ENCODE measurements at regions not wholly inside any gene's neighbourhood (a gene's known extent, or its start where the extent isn't known, plus 50 kb on each side); places are given as distances from the start of the nearest gene placed in this dataset.

GRCh38 chr2:163370169-163370886, 365.5 kb downstream of the FIGN start:
- H3K4me1 ChIP-seq (ENCODE audit: low read depth, poor library complexity, severe bottlenecking): no peaks in the 10 kb centered on the region
- no peak overlapping the region for H3K4me3 ChIP-seq (IDR thresholded peaks at IDR 0.05; ENCODE audit: insufficient read depth, low read depth, low read length)
- H4K20me1 ChIP-seq (ENCODE audit: insufficient read depth): no peaks in the 10 kb centered on the region
- no peak overlapping the region for H3K4me2 ChIP-seq
- no peaks in the 10 kb centered on the region for H3K27me3 ChIP-seq (ENCODE audit: insufficient read depth, low read depth)
- no peak overlapping the region for H3K27ac ChIP-seq
- no peaks in the 10 kb centered on the region for H3K36me3 ChIP-seq (ENCODE audit: insufficient read depth)
- no peaks in the 10 kb centered on the region for H3K79me2 ChIP-seq (ENCODE audit: insufficient read depth, low read depth)
- TF ChIP-seq, protein P1, sequence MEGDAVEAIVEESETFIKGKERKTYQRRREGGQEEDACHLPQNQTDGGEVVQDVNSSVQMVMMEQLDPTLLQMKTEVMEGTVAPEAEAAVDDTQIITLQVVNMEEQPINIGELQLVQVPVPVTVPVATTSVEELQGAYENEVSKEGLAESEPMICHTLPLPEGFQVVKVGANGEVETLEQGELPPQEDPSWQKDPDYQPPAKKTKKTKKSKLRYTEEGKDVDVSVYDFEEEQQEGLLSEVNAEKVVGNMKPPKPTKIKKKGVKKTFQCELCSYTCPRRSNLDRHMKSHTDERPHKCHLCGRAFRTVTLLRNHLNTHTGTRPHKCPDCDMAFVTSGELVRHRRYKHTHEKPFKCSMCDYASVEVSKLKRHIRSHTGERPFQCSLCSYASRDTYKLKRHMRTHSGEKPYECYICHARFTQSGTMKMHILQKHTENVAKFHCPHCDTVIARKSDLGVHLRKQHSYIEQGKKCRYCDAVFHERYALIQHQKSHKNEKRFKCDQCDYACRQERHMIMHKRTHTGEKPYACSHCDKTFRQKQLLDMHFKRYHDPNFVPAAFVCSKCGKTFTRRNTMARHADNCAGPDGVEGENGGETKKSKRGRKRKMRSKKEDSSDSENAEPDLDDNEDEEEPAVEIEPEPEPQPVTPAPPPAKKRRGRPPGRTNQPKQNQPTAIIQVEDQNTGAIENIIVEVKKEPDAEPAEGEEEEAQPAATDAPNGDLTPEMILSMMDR (conservative IDR thresholded peaks at IDR 0.05; ENCODE audit: low read depth, low read length): no peak
- no peak overlapping the region for H3K9ac ChIP-seq
- H2AFZ ChIP-seq (ENCODE audit: low read depth): no peak overlapping the region

DNA sequence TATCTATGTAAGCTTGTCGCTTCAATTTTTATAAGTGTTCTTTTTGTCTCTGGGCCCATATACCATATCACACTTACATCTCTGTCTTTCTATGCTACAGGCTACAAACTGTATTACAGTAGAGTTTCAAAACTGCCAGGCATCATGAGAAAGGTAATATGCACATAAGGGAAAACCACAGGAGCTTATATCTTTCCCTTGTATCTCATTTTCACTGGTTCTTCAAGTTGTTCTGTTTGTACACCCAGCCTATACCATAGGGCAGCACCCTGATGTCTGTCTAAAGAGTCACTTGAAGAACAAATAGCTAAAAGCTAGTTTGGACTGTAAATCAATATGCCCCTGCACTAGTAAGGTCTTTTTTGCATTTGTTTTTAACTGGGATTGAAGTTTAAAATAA, 366.7 kb downstream of the FIGN start:
- no peak overlapping the region for H3K27ac ChIP-seq
- H2AFZ ChIP-seq (ENCODE audit: low read depth): no peak overlapping the region
- TF ChIP-seq, protein P1 (conservative IDR thresholded peaks at IDR 0.05; ENCODE audit: low read depth, low read length): no peak
- no peak overlapping the region for H3K4me2 ChIP-seq
- H3K79me2 ChIP-seq (ENCODE audit: insufficient read depth, low read depth): no peaks in the 10 kb centered on the region
- H3K36me3 ChIP-seq (ENCODE audit: insufficient read depth): no peaks in the 10 kb centered on the region
- H3K4me3 ChIP-seq (IDR thresholded peaks at IDR 0.05; ENCODE audit: insufficient read depth, low read depth, low read length): no peak overlapping the region
- no peaks in the 10 kb centered on the region for H3K27me3 ChIP-seq (ENCODE audit: insufficient read depth, low read depth)
- no peaks in the 10 kb centered on the region for H4K20me1 ChIP-seq (ENCODE audit: insufficient read depth)
- H3K9ac ChIP-seq: no peak overlapping the region
- H3K4me1 ChIP-seq (ENCODE audit: low read depth, poor library complexity, severe bottlenecking): no peaks in the 10 kb centered on the region

- Histone ChIP-seq H3K4me2 (no peak overlapping the region), H3K27ac (no peak overlapping the region), H3K36me3 (ENCODE audit: insufficient read depth) (no peaks in the 10 kb centered on the region), H4K20me1 (ENCODE audit: insufficient read depth) (no peaks in the 10 kb centered on the region), H3K79me2 (ENCODE audit: insufficient read depth, low read depth) (no peaks in the 10 kb centered on the region), H3K27me3 (ENCODE audit: insufficient read depth, low read depth) (no peaks in the 10 kb centered on the region), H3K4me1 (ENCODE audit: low read depth, poor library complexity, severe bottlenecking) (no peaks in the 10 kb centered on the region), H2AFZ (ENCODE audit: low read depth) (no peak overlapping the region), H3K4me3 (IDR thresholded peaks at IDR 0.05; ENCODE audit: insufficient read depth, low read depth, low read length) (no peak overlapping the region), H3K9ac (no peak overlapping the region)
- TF ChIP-seq, protein P1 (conservative IDR thresholded peaks at IDR 0.05; ENCODE audit: low read depth, low read length): no peak
Measured at GRCh38 chr2:163368655-163369054, 367.2 kb downstream of the FIGN start.

DNA sequence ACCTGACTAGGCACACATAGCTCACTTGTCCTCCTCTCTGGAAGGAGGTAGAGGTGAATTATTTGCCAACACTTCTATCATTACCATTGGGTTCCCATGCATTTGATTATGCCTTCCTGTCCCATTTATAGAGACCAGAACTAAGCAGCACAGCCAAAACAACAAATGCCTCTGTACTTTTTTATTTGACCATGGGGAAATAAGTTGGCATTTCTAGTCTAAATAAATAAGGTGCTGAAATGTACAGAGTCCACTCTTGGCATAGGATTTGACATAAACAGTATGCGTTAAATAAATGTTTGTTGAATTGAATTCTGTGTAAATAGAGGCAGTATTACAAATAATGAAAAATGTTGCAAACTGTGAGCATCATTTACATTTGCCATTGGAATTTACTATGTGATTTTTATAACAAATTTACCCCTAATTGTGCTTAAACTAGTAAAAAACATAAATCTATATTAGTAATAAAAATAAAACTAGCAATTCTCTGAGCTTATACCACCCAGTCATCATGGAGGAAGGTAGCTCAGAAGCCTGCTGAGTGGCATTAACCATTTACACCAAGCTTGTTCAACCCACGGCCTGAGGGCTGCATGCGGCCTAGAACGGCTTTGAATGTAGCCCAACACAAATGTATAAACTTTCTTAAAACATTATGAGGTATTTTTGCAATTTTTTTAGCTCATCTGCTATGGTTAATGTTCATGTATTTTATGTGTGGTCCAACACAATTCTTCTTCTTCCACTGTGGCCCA, 367.8 kb downstream of the FIGN start:
- TF ChIP-seq, protein P1 (conservative IDR thresholded peaks at IDR 0.05; ENCODE audit: low read depth, low read length): no peak
- Histone ChIP-seq H3K9ac (no peak overlapping the region), H3K36me3 (ENCODE audit: insufficient read depth) (no peaks in the 10 kb centered on the region), H3K4me2 (no peak overlapping the region), H3K27me3 (ENCODE audit: insufficient read depth, low read depth) (no peaks in the 10 kb centered on the region), H2AFZ (ENCODE audit: low read depth) (no peak overlapping the region), H3K4me1 (ENCODE audit: low read depth, poor library complexity, severe bottlenecking) (no peaks in the 10 kb centered on the region), H3K79me2 (ENCODE audit: insufficient read depth, low read depth) (no peaks in the 10 kb centered on the region), H3K27ac (no peak overlapping the region), H4K20me1 (ENCODE audit: insufficient read depth) (no peaks in the 10 kb centered on the region), H3K4me3 (IDR thresholded peaks at IDR 0.05; ENCODE audit: insufficient read depth, low read depth, low read length) (no peak overlapping the region)
